Body of pancreas (tissue), 4 donors: ENCODE measurements at regions not wholly inside any gene's neighbourhood (a gene's known extent, or its start where the extent isn't known, plus 50 kb on each side); places are given as distances from the start of the nearest gene placed in this dataset.

Source experiments
- ATAC-seq: fragments of 150-250 bp; one replicate; pipeline ENCODE4 v1.9.1; 2016
- DNase-seq, 4 donors: peaks; one replicate each; pipeline ENCODE4 v3.0.0-alpha.2; 2019
- H3K27ac ChIP-seq, 4 donors: fragments of 200-600 bp; sonication (generic); 1 replicate in 3 of 4; 2 replicates in 1 of 4; pipeline versions ENCODE4 v1.5.1 to v1.6.1; 2016 to 2019; ENCODE audit warnings: mild to moderate bottlenecking in 1 of 4, mixed read lengths in 1 of 4, moderate library complexity in 1 of 4
- H3K27me3 ChIP-seq, 2 donors: fragments of 200-600 bp; sonication (generic); one replicate each; pipeline ENCODE4 v1.6.0; 2016; ENCODE audit warnings: mild to moderate bottlenecking in 1 of 2
- H3K36me3 ChIP-seq, 2 donors: fragments of 200-600 bp; sonication (generic); replicated peaks in 1 of 2; 2 replicates each; pipeline ENCODE4 v1.5.1; 2016; ENCODE audit warnings: low read depth in 2 of 2; ENCODE audit not compliant: insufficient read depth in 1 of 2
- H3K4me1 ChIP-seq: fragments of 200-600 bp; sonication (generic); one replicate; pipeline ENCODE4 v1.6.0; 2016
- H3K4me3 ChIP-seq, 2 donors: fragments of 200-600 bp; sonication (generic); 1 replicate in 1 of 2; 2 replicates in 1 of 2; pipeline ENCODE4 v1.5.1; 2016 to 2019
- H3K9me3 ChIP-seq, 3 donors: fragments of 200-600 bp; sonication (generic); 1 replicate in 2 of 3; 2 replicates in 1 of 3; pipeline ENCODE4 v1.5.1; 2016
- CTCF ChIP-seq, 7 experiments: fragments of 450-650 bp in 4 of 7; fragments of 200-600 bp in 3 of 7; sonication (generic) in 3 of 7; IDR thresholded peaks; one replicate each; pipeline ENCODE4 v1.5.1; 2016 to 2019; ENCODE audit warnings: antibody characterized with exemption in 7 of 7
- POLR2A ChIP-seq, 3 donors: fragments of 450-650 bp; IDR thresholded peaks; one replicate each; pipeline ENCODE4 v1.6.1; 2016; ENCODE audit warnings: antibody characterized with exemption in 3 of 3, mild to moderate bottlenecking in 2 of 3
- WGBS, 2 donors: methylation state at CpG; one replicate each; pipeline ENCODE4 v1.1.5; 2017; 5-methylcytosine and 5-hydroxymethylcytosine counted together
- intact Hi-C: fragments of 100-400 bp; cut with DNase I; formaldehyde crosslinking; loops from one replicate; pipeline ENCODE4 v1.15.1; 2023

GRCh38 chr6:137798261-137798660 is 68.8 kb upstream of the TNFAIP3 start:
- intact Hi-C loops = no loop called here
- WGBS, 2 donors = 23 to 32% methylated on average over 3 of the region's 3 CpGs
- no peak for TF ChIP-seq POLR2A (IDR thresholded peaks at IDR 0.05)
- TF ChIP-seq CTCF (IDR thresholded peaks at IDR 0.05) = no peak

GRCh38 chr6:137798846-137799245 is 68.2 kb upstream of the TNFAIP3 start:
- 90 to 93% methylated on average over 3 of the region's 3 CpGs for WGBS, 2 donors
- H3K9me3 ChIP-seq = no peaks in the 10 kb centered on the region
- no peak overlapping the region for H3K27ac ChIP-seq
- no peak overlapping the region for H3K4me3 ChIP-seq
- intact Hi-C loops = no loop called here
- H3K27me3 ChIP-seq = no peaks in the 10 kb centered on the region
- H3K36me3 ChIP-seq = no peaks in the 10 kb centered on the region
- TF ChIP-seq CTCF (IDR thresholded peaks at IDR 0.05) = no peak
- no peak for TF ChIP-seq POLR2A (IDR thresholded peaks at IDR 0.05)
- DNase-seq (no peak), ATAC-seq (no peak)
- no peaks in the 10 kb centered on the region for H3K4me1 ChIP-seq

More at GRCh38 chr6:137798261-137798660, 68.8 kb upstream of the TNFAIP3 start:
- DNase-seq (no peak), ATAC-seq (peak; percentile 42)
- H3K27me3 ChIP-seq = no peaks in the 10 kb centered on the region
- no peaks in the 10 kb centered on the region for H3K4me1 ChIP-seq
- no peaks in the 10 kb centered on the region for H3K9me3 ChIP-seq
- no peaks in the 10 kb centered on the region for H3K36me3 ChIP-seq
- H3K4me3 ChIP-seq = no peak overlapping the region
- H3K27ac ChIP-seq = no peak overlapping the region

GRCh38 chr6:137799950-137800568 is 67.0 kb upstream of the TNFAIP3 start:
- no peak for TF ChIP-seq POLR2A (IDR thresholded peaks at IDR 0.05)
- TF ChIP-seq CTCF (IDR thresholded peaks at IDR 0.05) = peak in 6 of 7 experiments; percentile 30 to 61 (median 42)
- H3K36me3 ChIP-seq = no peaks in the 10 kb centered on the region
- intact Hi-C loops = no loop called here
- H3K4me1 ChIP-seq = peaks cover 4% of the 10 kb centered on the region
- 83 to 95% methylated on average over 3 of the region's 3 CpGs for WGBS, 2 donors
- no peaks in the 10 kb centered on the region for H3K27me3 ChIP-seq
- DNase-seq (peak; percentile 33 to 75 (median 42)), ATAC-seq (no peak)
- no peak overlapping the region for H3K27ac ChIP-seq
- H3K9me3 ChIP-seq = no peaks in the 10 kb centered on the region
- no peak overlapping the region for H3K4me3 ChIP-seq

- WGBS, 2 donors = 81 to 86% methylated on average over 2 of the region's 2 CpGs
- ATAC-seq (no peak), DNase-seq (no peak)
- intact Hi-C loops = no loop called here
- Histone ChIP-seq H3K36me3 (no peaks in the 10 kb centered on the region), H3K4me3 (no peak overlapping the region), H3K9me3 (no peaks in the 10 kb centered on the region), H3K4me1 (peaks cover 4% of the 10 kb centered on the region), H3K27me3 (no peaks in the 10 kb centered on the region), H3K27ac (no peak overlapping the region)
- TF ChIP-seq POLR2A (IDR thresholded peaks at IDR 0.05) (no peak), CTCF (IDR thresholded peaks at IDR 0.05) (no peak)
Observed at GRCh38 chr6:137800762-137801161, 66.3 kb upstream of the TNFAIP3 start.
